GM19023 (cell line): ENCODE measurements at regions not wholly inside any gene's neighbourhood (a gene's known extent, or its start where the extent isn't known, plus 50 kb on each side); places are given as distances from the start of the nearest gene placed in this dataset.
"Not testable (repeated sequence)": the region's sequence is repeated elsewhere in the genome, so short reads cannot be mapped to it uniquely, and the experiment has no call there.

Experiments used
- ATAC-seq: cut with Tn5 transposase; IDR thresholded peaks from one replicate; pipeline ENCODE4 v1.9.1; 2021; ENCODE audit warnings: mild to moderate bottlenecking, moderate library complexity; ENCODE audit not compliant: unreplicated experiment

GRCh38 chr2:434625-435024 is 146.7 kb upstream of the ALKAL2 start:
- no peak for ATAC-seq

- no peak for ATAC-seq
Measured at GRCh38 chr2:433216-433615, 145.3 kb upstream of the ALKAL2 start.

- ATAC-seq = no peak
Measured at GRCh38 chr2:430291-431040, 142.6 kb upstream of the ALKAL2 start.

- ATAC-seq = no peak
Measured at GRCh38 chr2:429575-430254, 141.8 kb upstream of the ALKAL2 start.

GRCh38 chr2:429142-429541 is 141.3 kb upstream of the ALKAL2 start:
- no peak for ATAC-seq

- no peak for ATAC-seq
Measured at GRCh38 chr2:428591-428990, 140.7 kb upstream of the ALKAL2 start.

GRCh38 chr2:426696-427095 is 138.8 kb upstream of the ALKAL2 start:
- ATAC-seq = not testable (repeated sequence)

- ATAC-seq = no peak
Measured at GRCh38 chr2:425947-426346, 138.1 kb upstream of the ALKAL2 start.

GRCh38 chr2:425243-425642 is 137.4 kb upstream of the ALKAL2 start:
- no peak for ATAC-seq

- no peak for ATAC-seq
Measured at GRCh38 chr2:424306-425171, 136.6 kb upstream of the ALKAL2 start.

- ATAC-seq = no peak
Measured at GRCh38 chr2:423479-423878, 135.6 kb upstream of the ALKAL2 start.

- no peak for ATAC-seq
Measured at GRCh38 chr2:422676-423435, 135.0 kb upstream of the ALKAL2 start.

- no peak for ATAC-seq
Measured at GRCh38 chr2:421406-421805, 133.5 kb upstream of the ALKAL2 start.

GRCh38 chr2:419687-420317 is 131.9 kb upstream of the ALKAL2 start:
- no peak for ATAC-seq

- ATAC-seq = no peak
Measured at GRCh38 chr2:417662-418061, 129.8 kb upstream of the ALKAL2 start.

GRCh38 chr2:417006-417405 is 129.1 kb upstream of the ALKAL2 start:
- no peak for ATAC-seq

- ATAC-seq = no peak
Measured at GRCh38 chr2:415986-416610, 128.2 kb upstream of the ALKAL2 start.

- no peak for ATAC-seq
Measured at GRCh38 chr2:409523-409922, 121.6 kb upstream of the ALKAL2 start.

GRCh38 chr2:407630-408029 is 119.7 kb upstream of the ALKAL2 start:
- ATAC-seq = no peak

GRCh38 chr2:406876-407275 is 119.0 kb upstream of the ALKAL2 start:
- no peak for ATAC-seq
